Fibroblast of skin of left quadriceps (primary cell): ENCODE measurements at regions not wholly inside any gene's neighbourhood (a gene's known extent, or its start where the extent isn't known, plus 50 kb on each side); places are given as distances from the start of the nearest gene placed in this dataset.
"Not testable (repeated sequence)": the region's sequence is repeated elsewhere in the genome, so short reads cannot be mapped to it uniquely, and the experiment has no call there.

ENCODE experiments used
- DNase-seq, 2 experiments: peaks; one replicate each; pipeline ENCODE4 v3.0.0-alpha.2; 2013; ENCODE audit warnings: low read depth in 2 of 2

DNA sequence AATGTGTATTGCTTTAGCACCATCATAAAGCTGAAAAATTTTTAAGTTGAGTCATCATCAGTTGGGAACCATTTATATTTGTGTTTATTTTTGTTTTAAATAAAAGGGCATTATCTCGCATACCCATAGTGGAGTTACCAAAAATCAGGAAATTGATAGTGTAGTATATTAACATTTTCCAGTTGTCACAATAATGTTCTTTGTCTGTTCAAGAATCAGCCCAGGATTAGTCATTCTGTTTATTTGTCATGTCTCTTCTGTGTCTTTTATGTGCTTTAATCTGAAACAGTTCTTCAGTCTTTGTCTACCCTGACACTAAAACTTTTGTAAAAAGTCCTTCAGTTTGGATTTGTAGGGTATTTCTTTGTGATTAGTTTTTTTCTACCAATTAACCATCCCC lies 827.8 kb upstream of the ZWINT start:
- no peak for DNase-seq

- no peak for DNase-seq
Observed at GRCh38 chr10:57186201-57186600, 825.1 kb upstream of the ZWINT start.

- DNase-seq, result no peak
Observed at GRCh38 chr10:57169597-57169996, 808.5 kb upstream of the ZWINT start.

DNA sequence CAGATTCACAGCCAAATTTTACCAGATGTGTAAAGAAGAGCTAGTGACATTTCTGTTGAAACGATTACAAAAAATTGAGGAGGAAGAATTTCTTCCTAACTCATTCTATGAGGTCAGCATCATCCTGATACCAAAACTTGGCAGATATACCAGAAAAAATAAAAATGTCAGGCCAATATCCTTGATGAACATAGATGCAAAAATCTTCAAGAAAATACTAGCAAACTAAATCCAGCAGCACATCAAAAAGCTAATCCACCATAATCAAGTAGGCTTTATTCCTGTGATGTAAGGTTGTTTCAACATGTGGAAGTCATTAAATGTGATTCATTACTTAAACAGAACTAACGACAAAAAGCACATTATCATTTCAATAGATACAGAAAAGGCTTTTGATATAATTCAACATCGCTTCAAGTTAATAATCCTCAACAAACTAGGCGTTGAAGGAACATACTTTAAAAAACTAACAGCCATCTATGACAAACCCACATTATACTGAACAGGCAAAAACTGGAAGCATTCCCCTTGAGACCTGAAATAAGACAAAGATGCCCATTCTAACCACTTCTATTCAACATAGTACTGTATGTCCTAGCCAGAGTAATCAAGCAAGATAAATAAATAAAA lies 807.7 kb upstream of the ZWINT start:
- no peak for DNase-seq

- DNase-seq, result no peak
Observed at GRCh38 chr10:57165671-57166070, 804.6 kb upstream of the ZWINT start.

GRCh38 chr10:57162231-57162630 lies 801.2 kb upstream of the ZWINT start:
- no peak for DNase-seq

GRCh38 chr10:57161157-57161556 lies 800.1 kb upstream of the ZWINT start:
- DNase-seq, result no peak

- no peak for DNase-seq
Observed at GRCh38 chr10:57145548-57145947, 784.5 kb upstream of the ZWINT start.

- DNase-seq, result no peak
Observed at GRCh38 chr10:57142925-57143576, 782.0 kb upstream of the ZWINT start.

DNA sequence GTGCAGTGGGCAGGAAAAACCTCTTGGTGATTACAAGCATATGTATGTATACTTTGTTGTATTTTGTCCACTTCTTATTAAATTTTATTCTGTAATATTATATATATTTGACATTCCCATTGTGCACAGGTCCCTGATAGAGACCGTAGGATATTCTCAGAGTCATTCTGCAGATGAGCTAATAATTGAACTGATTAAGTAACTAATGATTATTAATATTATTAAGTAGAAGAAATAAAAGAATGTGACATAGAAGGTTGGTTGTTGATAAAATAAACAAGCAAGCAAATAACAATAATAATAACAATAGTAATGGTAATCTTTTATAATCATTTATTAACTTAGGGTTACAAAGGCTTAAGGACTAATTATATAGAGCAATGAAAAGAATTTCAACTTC lies 780.6 kb upstream of the ZWINT start:
- DNase-seq, result no peak

GRCh38 chr10:57119684-57120083 lies 758.6 kb upstream of the ZWINT start:
- DNase-seq, result no peak

- DNase-seq, result no peak
Observed at GRCh38 chr10:57113545-57113944, 752.5 kb upstream of the ZWINT start.

- DNase-seq, result no peak
Observed at GRCh38 chr10:57102236-57102635, 741.2 kb upstream of the ZWINT start.

DNA sequence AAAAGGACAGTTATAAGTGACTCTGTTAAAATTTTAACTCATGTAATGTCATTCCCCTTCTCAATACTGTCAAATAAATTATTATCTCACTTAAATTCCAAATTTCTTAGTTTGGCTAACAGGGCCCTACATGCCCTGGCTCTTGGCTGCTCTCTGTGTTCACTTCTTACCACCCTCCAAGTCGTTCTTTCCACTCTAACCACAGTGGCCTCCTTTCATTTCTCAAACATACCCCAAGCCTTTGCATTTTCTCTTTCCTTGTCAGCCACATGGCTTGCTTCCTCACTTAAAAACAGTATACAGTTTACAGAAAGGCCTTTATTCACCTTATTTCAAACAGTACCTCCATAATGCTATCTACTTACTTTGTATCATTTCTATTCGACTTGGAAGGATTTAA lies 737.1 kb upstream of the ZWINT start:
- no peak for DNase-seq

GRCh38 chr10:57096044-57096443 lies 735.0 kb upstream of the ZWINT start:
- no peak for DNase-seq

DNA sequence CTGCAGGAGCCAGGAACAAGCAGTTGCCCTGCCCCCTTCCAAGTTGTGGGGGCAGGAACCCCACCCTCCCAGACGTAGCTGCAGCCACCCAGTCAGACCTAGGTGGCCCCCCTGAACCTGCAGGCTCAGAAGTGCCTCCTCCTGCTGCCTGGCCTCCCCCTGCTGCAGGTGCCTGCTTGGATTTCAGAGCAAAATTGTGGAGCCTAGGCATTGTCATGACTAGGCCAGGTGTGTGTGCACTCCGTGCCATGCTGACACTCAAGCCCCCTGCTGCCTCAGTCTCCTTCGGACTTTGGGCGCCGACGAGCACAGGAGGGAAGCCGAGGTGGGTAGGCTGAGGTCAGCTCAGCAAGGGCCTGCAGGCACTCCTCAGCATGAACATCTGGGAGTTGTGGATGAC lies 733.9 kb upstream of the ZWINT start:
- DNase-seq, result no peak

DNA sequence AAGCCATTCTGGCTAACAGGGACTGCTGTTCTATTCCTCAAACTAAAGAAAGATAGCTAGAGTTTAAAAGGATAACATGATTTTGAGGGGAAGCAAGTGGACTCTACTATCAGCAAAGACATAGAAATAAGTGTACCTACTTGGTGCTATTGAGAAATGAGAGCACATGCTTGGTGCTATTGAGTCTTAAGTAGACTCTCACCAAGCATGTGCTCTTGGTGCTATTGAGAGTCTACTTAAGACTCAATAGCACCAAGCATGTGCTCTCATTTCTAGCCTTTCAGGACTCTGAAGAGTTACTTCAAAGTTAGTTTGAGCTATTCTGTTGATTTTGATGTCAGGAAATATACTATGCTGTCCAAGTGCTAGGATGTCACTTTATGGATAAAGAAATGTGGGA lies 733.0 kb upstream of the ZWINT start:
- no peak for DNase-seq

DNA sequence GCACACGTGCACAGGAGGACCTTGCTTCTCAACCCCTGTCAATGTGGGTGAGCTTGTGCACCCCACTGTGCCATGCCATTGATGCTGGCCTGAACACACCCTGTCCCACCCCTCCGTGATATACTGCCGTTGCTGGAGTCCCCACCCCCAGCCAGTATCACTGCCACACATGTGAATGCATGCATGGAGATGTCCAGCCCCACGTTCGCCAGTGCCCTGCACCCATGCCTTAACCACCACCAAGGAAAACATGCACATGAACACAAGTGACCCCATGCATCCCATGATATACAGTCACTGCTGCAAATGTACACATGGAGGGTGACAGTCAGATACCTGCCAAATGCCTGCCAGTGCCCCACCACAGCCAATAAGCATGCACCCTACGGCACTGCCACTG lies 692.5 kb upstream of the ZWINT start:
- no peak for DNase-seq

DNA sequence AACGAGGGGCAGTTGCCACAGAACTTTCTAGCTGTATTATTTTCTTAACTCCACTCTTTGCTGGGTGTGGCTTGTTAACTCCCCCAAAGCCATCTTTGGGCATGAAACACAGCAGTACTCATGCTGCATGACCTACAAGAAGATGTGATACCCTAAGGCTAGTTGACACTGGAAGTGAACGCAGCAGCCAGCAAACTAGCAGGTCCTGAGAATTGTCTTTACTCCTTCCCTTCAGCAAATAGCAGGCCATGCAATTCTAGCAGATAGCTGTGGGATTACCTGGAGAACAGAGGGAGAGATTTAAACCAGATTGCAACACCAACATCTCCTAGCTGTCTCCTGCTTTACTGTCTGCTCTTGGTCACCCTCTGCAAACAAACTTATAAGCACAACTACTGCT lies 688.0 kb upstream of the ZWINT start:
- no peak for DNase-seq

- DNase-seq, result no peak
Observed at GRCh38 chr10:57038531-57038930, 677.5 kb upstream of the ZWINT start.

DNA sequence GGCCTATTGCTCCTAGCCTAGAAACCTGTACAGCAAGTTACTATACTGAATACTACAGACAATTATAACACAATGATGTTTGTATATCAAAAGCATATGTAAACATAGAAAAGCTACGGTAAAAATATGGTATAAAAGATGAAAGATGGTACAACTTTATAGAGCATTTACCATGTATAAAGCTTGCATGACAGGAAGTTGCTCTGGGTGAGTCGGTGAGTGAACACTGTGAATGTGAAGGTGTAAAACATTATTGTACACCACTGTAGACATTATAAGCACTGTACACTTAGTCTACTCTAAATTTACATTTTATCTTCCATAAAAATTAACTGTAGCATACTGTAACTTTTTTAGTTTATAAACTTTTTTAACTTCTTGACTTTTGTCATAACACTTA lies 674.3 kb upstream of the ZWINT start:
- no peak for DNase-seq

DNA sequence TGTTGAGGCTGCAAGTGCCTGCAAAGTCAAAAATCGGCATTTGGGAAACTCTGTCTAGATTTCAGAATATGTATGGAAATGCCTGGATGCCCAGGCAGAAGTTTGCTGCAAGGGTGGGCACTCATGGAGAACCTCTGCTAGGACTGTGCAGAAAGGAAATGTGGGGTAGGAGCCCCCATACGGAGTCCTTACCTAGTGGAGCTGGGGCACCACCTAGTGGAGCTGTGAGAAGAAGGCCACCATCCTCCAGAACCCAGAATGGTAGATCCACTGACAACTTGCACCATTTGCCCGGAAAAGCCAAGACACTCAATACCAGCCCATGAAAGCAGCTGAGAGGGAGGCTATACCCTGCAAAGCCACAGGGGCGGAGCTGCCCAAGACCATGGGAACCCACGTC lies 671.2 kb upstream of the ZWINT start:
- DNase-seq, result not testable (repeated sequence)

DNA sequence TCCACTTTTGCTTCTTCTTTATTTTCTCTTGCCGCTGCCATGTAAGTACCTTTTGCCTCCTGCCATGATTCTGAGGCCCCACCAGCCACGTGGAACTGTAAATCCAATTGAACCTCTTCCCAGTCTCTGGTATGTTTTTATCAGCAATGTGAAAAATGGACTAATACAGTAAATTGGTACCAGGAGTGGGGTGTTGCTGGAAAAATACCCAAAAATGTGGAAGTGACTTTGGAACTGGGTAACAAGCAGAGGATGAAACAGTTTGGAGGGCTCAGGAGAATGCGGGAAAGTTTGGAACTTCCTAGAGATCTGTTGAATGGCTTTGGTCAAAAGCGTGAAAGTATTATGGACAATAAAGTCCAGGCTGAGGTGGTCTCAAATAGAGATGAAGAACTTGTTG lies 670.3 kb upstream of the ZWINT start:
- DNase-seq, result no peak

- no peak for DNase-seq
Observed at GRCh38 chr10:57026307-57026706, 665.2 kb upstream of the ZWINT start.
